Ascending aorta (tissue), 2 donors: ENCODE measurements at regions not wholly inside any gene's neighbourhood (a gene's known extent, or its start where the extent isn't known, plus 50 kb on each side); places are given as distances from the start of the nearest gene placed in this dataset.

Experiments
- DNase-seq, 2 donors: peaks; one replicate each; pipeline ENCODE4 v3.0.0-alpha.2; 2019; ENCODE audit warnings: low spot score in 2 of 2
- H3K27ac ChIP-seq, 2 donors: fragments of 200-600 bp; sonication (generic); one replicate each; pipeline ENCODE4 v1.5.1; 2016 to 2017; ENCODE audit warnings: mild to moderate bottlenecking in 1 of 2
- H3K27me3 ChIP-seq: fragments of 200-600 bp; sonication (generic); one replicate; pipeline ENCODE4 v1.5.1; 2017
- H3K36me3 ChIP-seq, 2 donors: fragments of 200-600 bp; sonication (generic); one replicate each; pipeline ENCODE4 v1.5.1; 2016
- H3K4me1 ChIP-seq, 2 donors: fragments of 200-600 bp; sonication (generic); one replicate each; pipeline ENCODE4 v1.5.1; 2016 to 2017; ENCODE audit warnings: mild to moderate bottlenecking in 1 of 2
- H3K4me3 ChIP-seq, 2 donors: fragments of 200-600 bp; sonication (generic); one replicate each; pipeline ENCODE4 v1.5.1; 2016 to 2017; ENCODE audit warnings: mild to moderate bottlenecking in 1 of 2
- H3K9me3 ChIP-seq, 2 donors: fragments of 200-600 bp; sonication (generic); one replicate each; pipeline ENCODE4 v1.5.1; 2016
- intact Hi-C: fragments of 100-400 bp; cut with DNase I; formaldehyde crosslinking; loops from one replicate; pipeline ENCODE4 v1.15.1; 2023
- TF ChIP-seq, protein P1 (sequence below), 3 experiments: fragments of 200-600 bp in 2 of 3; fragments of 450-650 bp in 1 of 3; sonication (generic) in 2 of 3; IDR thresholded peaks; one replicate each; pipeline ENCODE4 v1.5.1; 2016 to 2019; ENCODE audit warnings: antibody characterized with exemption in 3 of 3, mild to moderate bottlenecking in 1 of 3, moderate library complexity in 1 of 3

- intact Hi-C loops: no loop called here
These were observed 362.3 kb upstream of the RBFOX1 start for GRCh38 chr16:6970171-6970857.

DNA sequence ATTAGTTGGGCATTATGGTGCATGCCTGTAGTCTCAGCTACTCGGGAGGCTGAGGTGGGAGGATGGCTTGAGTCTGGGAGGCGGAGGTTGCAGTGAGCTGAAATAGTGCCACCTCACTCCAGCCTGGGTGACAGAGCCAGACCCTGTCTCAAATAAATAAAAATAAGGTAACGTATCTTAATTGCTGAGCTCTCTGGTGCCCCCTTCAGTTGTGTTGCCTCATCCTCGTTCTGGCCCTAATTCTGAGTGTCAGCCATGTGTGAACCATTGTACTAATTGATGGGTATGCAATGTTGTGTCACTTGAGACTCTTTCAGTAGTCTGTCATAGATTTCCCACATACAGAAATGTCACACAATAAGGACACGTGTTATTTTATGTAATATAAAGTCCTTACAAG, 363.1 kb upstream of the RBFOX1 start:
- H3K27me3 ChIP-seq: no peaks in the 10 kb centered on the region
- no peak for DNase-seq
- no peaks in the 10 kb centered on the region for H3K36me3 ChIP-seq
- no peaks in the 10 kb centered on the region for H3K4me1 ChIP-seq
- TF ChIP-seq, protein P1, sequence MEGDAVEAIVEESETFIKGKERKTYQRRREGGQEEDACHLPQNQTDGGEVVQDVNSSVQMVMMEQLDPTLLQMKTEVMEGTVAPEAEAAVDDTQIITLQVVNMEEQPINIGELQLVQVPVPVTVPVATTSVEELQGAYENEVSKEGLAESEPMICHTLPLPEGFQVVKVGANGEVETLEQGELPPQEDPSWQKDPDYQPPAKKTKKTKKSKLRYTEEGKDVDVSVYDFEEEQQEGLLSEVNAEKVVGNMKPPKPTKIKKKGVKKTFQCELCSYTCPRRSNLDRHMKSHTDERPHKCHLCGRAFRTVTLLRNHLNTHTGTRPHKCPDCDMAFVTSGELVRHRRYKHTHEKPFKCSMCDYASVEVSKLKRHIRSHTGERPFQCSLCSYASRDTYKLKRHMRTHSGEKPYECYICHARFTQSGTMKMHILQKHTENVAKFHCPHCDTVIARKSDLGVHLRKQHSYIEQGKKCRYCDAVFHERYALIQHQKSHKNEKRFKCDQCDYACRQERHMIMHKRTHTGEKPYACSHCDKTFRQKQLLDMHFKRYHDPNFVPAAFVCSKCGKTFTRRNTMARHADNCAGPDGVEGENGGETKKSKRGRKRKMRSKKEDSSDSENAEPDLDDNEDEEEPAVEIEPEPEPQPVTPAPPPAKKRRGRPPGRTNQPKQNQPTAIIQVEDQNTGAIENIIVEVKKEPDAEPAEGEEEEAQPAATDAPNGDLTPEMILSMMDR (IDR thresholded peaks at IDR 0.05): no peak
- intact Hi-C loops: no loop called here
- no peak overlapping the region for H3K27ac ChIP-seq
- H3K9me3 ChIP-seq: no peaks in the 10 kb centered on the region
- no peak overlapping the region for H3K4me3 ChIP-seq

More at GRCh38 chr16:6970171-6970857, 362.3 kb upstream of the RBFOX1 start:
- Histone ChIP-seq H3K36me3 (no peaks in the 10 kb centered on the region), H3K4me1 (no peaks in the 10 kb centered on the region), H3K27ac (no peak overlapping the region), H3K9me3 (no peaks in the 10 kb centered on the region), H3K27me3 (no peaks in the 10 kb centered on the region), H3K4me3 (no peak overlapping the region)
- DNase-seq: no peak
- TF ChIP-seq, protein P1 (IDR thresholded peaks at IDR 0.05): no peak

GRCh38 chr16:6967796-6968320, 364.8 kb upstream of the RBFOX1 start:
- Histone ChIP-seq H3K4me1 (no peaks in the 10 kb centered on the region), H3K36me3 (no peaks in the 10 kb centered on the region), H3K4me3 (no peak overlapping the region), H3K9me3 (no peaks in the 10 kb centered on the region), H3K27me3 (no peaks in the 10 kb centered on the region), H3K27ac (no peak overlapping the region)
- TF ChIP-seq, protein P1 (IDR thresholded peaks at IDR 0.05): no peak
- no peak for DNase-seq
- intact Hi-C loops: no loop called here

GRCh38 chr16:6966925-6967324, 365.7 kb upstream of the RBFOX1 start:
- Histone ChIP-seq H3K36me3 (no peaks in the 10 kb centered on the region), H3K27me3 (no peaks in the 10 kb centered on the region), H3K9me3 (no peaks in the 10 kb centered on the region), H3K27ac (no peak overlapping the region), H3K4me3 (no peak overlapping the region), H3K4me1 (no peaks in the 10 kb centered on the region)
- intact Hi-C loops: no loop called here
- no peak for DNase-seq
- TF ChIP-seq, protein P1 (IDR thresholded peaks at IDR 0.05): no peak

GRCh38 chr16:6964679-6965078, 368.0 kb upstream of the RBFOX1 start:
- TF ChIP-seq, protein P1 (IDR thresholded peaks at IDR 0.05): no peak
- H3K9me3 ChIP-seq: no peaks in the 10 kb centered on the region
- no peaks in the 10 kb centered on the region for H3K4me1 ChIP-seq
- no peak overlapping the region for H3K27ac ChIP-seq
- no peak for DNase-seq
- intact Hi-C loops: no loop called here
- H3K36me3 ChIP-seq: no peaks in the 10 kb centered on the region
- no peak overlapping the region for H3K4me3 ChIP-seq
- H3K27me3 ChIP-seq: no peaks in the 10 kb centered on the region
